T-helper 2 cell treated with Interferon-gamma antibody and Interleukin-4, amounts not matched to agents 100 ng/mL and 5 ng/mL, for 36 hours (primary cell): ENCODE measurements at regions not wholly inside any gene's neighbourhood (a gene's known extent, or its start where the extent isn't known, plus 50 kb on each side); places are given as distances from the start of the nearest gene placed in this dataset.
"Not testable (repeated sequence)": the region's sequence is repeated elsewhere in the genome, so short reads cannot be mapped to it uniquely, and the experiment has no call there.

Source experiments
- intact Hi-C: fragments of 100-400 bp; cut with micrococcal nuclease; formaldehyde crosslinking; loops from one replicate; pipeline ENCODE4 v1.15.1; 2023

GRCh38 chr6:144935181-144935580 is 650.0 kb downstream of the UTRN start:
- intact Hi-C loops, result loop anchor here (10.0 kb wide), 1 partner anchor 830 kb away; no protein-coding TSS in a partner anchor

- intact Hi-C loops, result loop anchor here (10.0 kb wide), 1 partner anchor 831 kb away; no protein-coding TSS in a partner anchor
Measured at GRCh38 chr6:144935661-144936060, 650.5 kb downstream of the UTRN start.

- intact Hi-C loops, result loop anchor here (10.0 kb wide), 1 partner anchor 832 kb away; no protein-coding TSS in a partner anchor
Measured at GRCh38 chr6:144936764-144937163, 651.6 kb downstream of the UTRN start.

- intact Hi-C loops, result loop anchor here (10.0 kb wide), 1 partner anchor 835 kb away; no protein-coding TSS in a partner anchor
Measured at GRCh38 chr6:144939921-144940320, 654.8 kb downstream of the UTRN start.

GRCh38 chr6:144944106-144944505 is 659.0 kb downstream of the UTRN start:
- intact Hi-C loops, result no loop called here

GRCh38 chr6:144947398-144947976 is 662.4 kb downstream of the UTRN start:
- intact Hi-C loops, result no loop called here

- intact Hi-C loops, result no loop called here
Measured at GRCh38 chr6:144951730-144952437, 666.7 kb downstream of the UTRN start.

GRCh38 chr6:144952456-144953240 is 667.5 kb downstream of the UTRN start:
- intact Hi-C loops, result no loop called here

GRCh38 chr6:144953552-144954240 is 668.6 kb downstream of the UTRN start:
- intact Hi-C loops, result no loop called here

- intact Hi-C loops, result no loop called here
Measured at GRCh38 chr6:144954241-144954556, 669.1 kb downstream of the UTRN start.

- intact Hi-C loops, result no loop called here
Measured at GRCh38 chr6:144955392-144955791, 670.3 kb downstream of the UTRN start.

GRCh38 chr6:144955859-144956258 is 670.7 kb downstream of the UTRN start:
- intact Hi-C loops, result no loop called here

GRCh38 chr6:144956697-144957096 is 671.6 kb downstream of the UTRN start:
- intact Hi-C loops, result not testable (repeated sequence)

- intact Hi-C loops, result no loop called here
Measured at GRCh38 chr6:144957236-144957937, 672.3 kb downstream of the UTRN start.

GRCh38 chr6:144969154-144969553 is 684.0 kb downstream of the UTRN start:
- intact Hi-C loops, result no loop called here

GRCh38 chr6:144969602-144970272 is 684.6 kb downstream of the UTRN start:
- intact Hi-C loops, result no loop called here

GRCh38 chr6:144977250-144977864 is 692.2 kb downstream of the UTRN start:
- intact Hi-C loops, result not testable (repeated sequence)

- intact Hi-C loops, result no loop called here
Measured at GRCh38 chr6:144978208-144978607, 693.1 kb downstream of the UTRN start.

GRCh38 chr6:144986271-144986670 is 701.1 kb downstream of the UTRN start:
- intact Hi-C loops, result no loop called here
